Pulmonary artery endothelial cell (primary cell): ENCODE measurements at regions not wholly inside any gene's neighbourhood (a gene's known extent, or its start where the extent isn't known, plus 50 kb on each side); places are given as distances from the start of the nearest gene placed in this dataset.

Source experiments
- DNase-seq: peaks from one replicate; pipeline ENCODE4 v3.0.0-alpha.2; 2011; ENCODE audit warnings: low read depth, low spot score

DNA sequence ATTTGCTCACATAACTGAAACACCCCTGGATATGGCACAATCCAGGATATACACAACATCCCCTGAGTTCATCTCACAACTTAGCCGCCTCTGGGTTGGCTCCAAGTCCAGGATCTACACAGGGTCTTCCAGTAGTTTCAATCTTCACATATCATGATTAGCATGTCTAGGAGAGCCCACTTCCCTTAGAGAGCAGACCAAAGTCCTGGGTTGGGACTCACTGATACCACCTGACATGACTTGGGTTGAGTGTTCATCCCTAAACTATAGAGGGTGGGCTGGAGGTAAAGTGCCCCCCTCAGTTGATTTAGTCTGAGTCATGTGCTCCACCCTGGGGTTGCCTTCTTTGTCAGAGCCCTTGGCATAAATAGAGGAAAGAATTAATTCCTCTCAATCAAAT lies 493.6 kb upstream of the PPP2R3A start:
- no peak for DNase-seq

DNA sequence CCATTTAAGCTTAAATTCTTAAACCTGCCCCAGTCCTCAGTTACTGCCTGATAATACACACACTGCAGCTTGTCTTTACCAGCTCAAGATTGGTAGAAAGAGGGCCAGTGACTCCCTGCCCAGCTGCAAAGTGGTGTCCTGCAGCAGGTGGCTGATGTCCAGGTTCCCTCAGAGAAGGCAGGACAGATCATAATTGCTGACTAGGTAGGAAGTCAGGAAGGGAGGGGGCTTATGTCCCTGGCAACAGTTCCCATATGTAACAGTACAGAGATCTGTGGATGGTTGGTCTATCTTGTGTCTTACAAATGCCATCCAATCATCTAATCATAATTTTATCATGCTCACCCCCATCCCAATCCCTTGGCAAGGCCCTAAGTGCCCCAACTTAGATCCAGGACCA lies 492.1 kb upstream of the PPP2R3A start:
- DNase-seq: no peak

DNA sequence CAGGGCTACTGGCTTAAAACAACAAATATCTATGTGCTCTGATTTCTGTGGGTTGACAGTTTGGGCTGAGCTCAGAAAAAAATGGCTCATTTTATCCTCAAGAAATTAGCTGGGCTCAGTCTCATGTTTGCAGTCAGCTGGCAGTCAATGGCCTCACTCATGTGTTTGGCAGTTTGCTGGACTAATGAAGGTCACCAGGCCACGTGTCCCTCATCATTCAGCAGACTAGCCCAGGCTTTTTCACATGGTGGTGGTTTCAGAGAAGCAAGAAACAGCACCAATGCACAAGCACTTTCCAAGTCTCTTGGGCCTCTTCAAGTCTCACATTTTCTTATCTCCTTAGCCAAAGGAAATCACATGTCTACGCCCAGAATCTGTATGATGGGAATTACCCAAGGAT lies 478.3 kb upstream of the PPP2R3A start:
- DNase-seq: no peak

- DNase-seq: no peak
Measured at GRCh38 chr3:135490219-135490915, 475.2 kb upstream of the PPP2R3A start.

GRCh38 chr3:135491491-135492205 lies 473.9 kb upstream of the PPP2R3A start:
- no peak for DNase-seq

GRCh38 chr3:135495891-135496290 lies 469.6 kb upstream of the PPP2R3A start:
- DNase-seq: no peak

GRCh38 chr3:135497979-135498378 lies 467.5 kb upstream of the PPP2R3A start:
- no peak for DNase-seq

DNA sequence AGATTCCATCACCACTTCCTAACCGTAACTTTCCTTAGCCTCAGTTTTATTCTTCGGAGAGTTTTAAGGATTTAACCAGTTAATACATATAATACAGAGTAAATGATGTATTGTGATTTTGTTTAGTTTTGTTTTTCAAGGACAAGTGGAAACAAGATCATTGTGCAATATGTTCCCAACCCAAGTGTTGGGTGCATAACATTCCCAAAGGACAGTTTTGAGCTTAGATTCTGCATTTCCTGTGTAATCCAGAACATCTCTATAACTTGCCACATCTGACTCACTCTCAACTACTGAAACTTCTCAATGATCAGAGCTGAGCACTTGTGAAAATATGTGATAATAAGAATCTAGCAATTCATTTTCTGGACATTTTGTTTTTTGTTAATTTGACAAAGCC lies 466.1 kb upstream of the PPP2R3A start:
- DNase-seq: no peak

DNA sequence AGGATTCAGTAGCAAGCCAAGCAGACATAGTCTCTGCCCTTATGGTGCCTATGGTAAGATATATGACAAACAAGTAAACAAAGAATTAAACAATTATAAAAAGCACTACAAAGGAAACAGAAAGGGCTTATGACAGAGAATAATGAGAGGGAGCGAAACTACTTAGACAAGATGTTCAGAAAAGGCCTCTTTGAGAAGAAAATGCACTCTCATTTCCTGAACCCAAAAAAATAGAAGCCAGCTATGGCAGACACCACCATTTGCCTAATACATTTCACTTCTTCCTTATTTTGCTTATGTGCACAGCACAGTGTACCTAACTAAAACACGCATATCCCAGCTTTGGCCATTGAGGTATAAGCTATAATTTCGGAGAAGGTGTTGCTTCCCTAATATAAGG lies 465.5 kb upstream of the PPP2R3A start:
- no peak for DNase-seq

DNA sequence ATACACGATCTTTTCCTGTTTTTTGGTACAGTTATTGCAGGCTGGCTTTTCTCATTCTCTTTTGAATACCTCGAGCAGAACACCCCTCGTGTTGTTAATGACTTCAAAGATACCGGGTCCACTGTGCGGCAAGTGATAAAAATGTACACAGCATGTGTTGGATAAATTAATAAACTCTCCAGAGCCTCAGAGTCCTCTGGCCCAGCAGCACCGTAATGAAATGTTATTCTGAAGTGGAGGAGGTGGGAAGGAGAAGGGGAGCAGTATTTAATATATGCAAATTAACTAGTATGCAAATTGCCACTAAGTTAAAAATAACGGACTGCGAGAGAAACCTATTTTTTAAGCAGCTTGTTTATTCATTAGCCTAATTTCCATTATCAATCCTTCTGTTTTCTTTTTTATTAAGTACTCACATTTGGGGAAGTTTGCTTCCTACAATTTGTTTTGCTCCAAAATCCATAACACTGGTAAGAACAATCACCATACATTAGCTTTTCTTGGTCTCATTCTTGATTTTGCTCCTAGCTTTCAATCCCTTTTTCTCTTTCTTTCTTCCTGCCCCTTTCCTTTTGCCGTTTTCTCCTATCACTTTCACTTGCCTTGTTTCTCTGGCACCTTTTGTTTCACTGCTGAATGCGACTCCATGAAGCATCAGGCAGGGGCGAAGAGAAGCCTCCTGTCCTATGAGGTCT lies 462.3 kb upstream of the PPP2R3A start:
- no peak for DNase-seq

DNA sequence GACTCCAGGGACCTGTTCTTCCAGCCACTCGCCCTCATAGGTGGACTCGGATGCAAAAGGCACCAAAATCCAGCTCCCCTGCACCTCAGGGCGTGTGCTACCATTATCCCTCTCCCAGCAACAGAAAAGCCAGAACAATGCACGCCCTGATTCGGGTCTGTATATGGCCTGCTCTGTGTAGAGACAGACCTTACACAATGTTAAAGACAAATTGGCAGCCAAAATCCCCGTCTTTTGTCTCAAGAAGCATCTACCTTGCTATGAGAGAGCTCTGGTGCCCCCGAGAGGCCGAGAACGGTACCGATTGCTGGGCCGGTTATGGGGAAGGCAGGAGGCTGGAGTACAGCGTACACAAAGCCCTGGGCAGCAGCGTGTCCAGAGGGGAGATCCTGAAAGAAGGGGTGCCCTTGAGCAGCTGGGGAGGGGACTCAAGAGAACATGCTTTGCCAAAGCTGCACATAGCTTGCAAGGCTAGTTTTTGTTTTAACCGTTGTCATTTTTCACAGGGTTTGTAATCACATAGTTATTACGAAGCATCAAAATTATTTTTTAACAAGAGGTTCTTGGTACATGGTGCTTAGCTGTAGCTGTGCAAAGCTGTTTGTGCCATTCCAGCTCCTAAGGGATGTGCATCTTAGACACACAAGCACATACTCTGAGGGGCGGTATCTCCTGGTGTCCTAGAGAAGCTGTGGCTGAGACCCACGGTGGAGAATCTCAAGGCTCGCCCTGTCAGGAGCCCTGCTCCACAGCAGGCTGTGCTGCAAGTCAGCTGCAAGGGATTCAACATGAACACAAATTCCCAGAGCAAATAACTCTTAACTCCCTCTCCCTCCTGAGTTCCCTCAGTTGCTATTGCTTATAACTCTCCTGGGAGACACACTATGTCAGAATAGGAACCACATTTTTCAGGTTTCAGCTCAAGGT lies 461.5 kb upstream of the PPP2R3A start:
- no peak for DNase-seq

- no peak for DNase-seq
Measured at GRCh38 chr3:135513106-135514059, 452.1 kb upstream of the PPP2R3A start.

GRCh38 chr3:135514060-135514448 lies 451.5 kb upstream of the PPP2R3A start:
- no peak for DNase-seq

DNA sequence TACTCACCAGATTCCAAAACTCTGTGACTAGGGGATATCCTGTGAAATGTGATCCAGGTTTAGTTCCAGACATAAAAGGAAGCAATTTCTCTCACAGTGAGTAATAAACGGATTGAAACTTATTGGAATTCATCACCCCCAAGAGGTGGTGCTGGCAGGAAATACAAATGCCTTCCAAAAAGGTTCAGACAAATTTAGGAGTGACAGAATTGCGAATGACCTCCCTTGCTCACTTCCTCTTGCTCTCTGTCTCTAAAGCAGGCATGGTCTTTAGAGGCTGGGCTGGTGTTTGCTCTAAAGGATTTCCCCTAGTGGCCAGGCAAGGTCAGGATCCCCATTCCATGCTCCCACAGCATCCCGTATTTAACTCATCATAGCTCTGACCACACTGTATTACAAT lies 449.4 kb upstream of the PPP2R3A start:
- no peak for DNase-seq

GRCh38 chr3:135528413-135529015 lies 437.0 kb upstream of the PPP2R3A start:
- DNase-seq: no peak

GRCh38 chr3:135532021-135532420 lies 433.5 kb upstream of the PPP2R3A start:
- no peak for DNase-seq

GRCh38 chr3:135538123-135538522 lies 427.4 kb upstream of the PPP2R3A start:
- no peak for DNase-seq

DNA sequence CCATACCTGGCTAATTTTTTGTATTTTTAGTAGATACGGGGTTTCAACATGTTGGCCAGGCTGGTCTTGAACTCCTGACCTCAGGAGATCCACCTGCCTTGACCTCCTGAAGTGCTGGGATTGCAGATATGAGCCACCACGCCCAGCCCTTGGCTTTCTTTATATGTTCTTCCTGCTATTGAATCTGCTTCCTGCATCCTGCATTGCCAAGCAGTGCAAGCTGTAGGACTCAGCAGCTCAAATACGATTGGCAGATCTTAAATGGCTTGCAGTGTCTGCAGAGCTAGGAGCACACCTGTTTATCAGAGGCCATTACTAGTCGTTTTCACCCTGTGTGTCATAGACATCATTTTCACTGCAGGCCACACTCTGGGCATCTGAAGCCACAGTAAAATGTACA lies 426.2 kb upstream of the PPP2R3A start:
- DNase-seq: no peak

- DNase-seq: no peak
Measured at GRCh38 chr3:135539854-135540253, 425.7 kb upstream of the PPP2R3A start.

GRCh38 chr3:135549928-135550494 lies 415.5 kb upstream of the PPP2R3A start:
- no peak for DNase-seq
